Stimulated activated CD8-positive, alpha-beta memory T cell treated with anti-CD3 and anti-CD28 coated beads, Interleukin-4, amount 100 ng/mL, for 4 hours (primary cell): ENCODE measurements at regions not wholly inside any gene's neighbourhood (a gene's known extent, or its start where the extent isn't known, plus 50 kb on each side); places are given as distances from the start of the nearest gene placed in this dataset.
"Not testable (repeated sequence)": the region's sequence is repeated elsewhere in the genome, so short reads cannot be mapped to it uniquely, and the experiment has no call there.

ENCODE experiments used
- DNase-seq, 2 donors: peaks; one replicate each; pipeline ENCODE4 v3.0.0-alpha.2; 2020; ENCODE audit warnings: low read depth in 2 of 2, low spot score in 1 of 2

DNA sequence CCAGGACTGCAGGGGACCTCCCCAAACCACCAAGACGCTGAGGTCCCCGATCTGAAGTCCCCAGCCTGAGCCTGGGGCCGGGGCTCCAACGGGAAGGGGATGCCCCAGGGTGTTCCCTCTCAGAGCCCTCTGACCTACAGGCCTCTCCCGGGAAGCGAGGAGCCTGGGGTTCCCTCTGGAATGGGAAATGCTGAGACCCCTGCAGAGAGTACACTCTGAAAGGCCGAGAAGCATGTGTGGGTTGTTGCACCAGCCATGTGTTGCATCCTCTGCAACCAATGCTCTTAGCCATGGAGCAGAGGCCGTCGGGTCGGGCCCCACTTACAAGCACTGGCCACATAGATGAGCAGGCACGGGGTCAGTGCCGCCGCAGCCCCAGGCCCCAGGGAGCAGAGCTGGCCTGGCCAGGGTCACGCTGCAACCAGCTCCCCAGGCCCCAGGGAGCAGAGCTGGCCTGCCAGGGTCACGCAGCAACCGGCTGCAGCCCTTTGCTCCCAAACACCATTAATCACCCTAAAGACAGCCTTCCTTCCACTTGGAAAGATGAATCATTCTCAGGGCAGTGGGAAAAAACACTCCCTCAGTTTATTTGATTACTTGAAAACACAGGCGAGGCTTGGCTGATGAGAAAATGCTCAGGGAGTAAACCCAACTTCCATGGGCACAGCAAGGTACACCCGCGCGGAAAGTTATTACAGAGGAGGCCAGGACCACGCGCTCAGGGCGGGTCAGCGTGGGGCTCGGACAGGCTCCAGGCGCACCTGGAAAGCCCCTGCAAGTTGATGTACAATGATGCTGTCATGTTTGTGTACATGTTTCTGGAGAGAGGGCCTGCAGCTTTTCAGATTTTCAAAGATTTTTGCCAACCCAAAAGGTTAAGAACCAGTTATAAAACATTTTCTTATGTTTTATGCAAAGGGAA lies 78.0 kb upstream of the AFDN start:
- no peak for DNase-seq

DNA sequence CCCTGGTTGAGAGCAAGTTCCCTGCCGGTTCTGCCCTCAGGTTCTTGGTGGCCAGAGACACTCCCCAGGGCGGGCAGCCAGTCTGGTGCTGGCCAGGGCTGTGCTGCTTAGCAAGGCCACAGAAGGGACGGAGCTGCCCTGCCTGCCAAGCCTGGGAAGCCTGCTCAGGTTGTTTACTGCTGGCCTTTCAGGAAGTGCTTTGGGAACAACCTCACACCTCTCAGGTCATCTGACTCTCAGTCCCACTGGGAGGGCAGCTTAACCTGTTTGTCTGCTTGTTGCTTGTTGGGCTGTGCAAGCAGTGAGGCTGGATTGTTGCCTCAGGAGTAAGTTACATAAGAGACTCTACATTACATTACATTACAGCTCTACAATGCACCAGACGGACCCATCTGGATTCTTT lies 75.8 kb upstream of the AFDN start:
- no peak for DNase-seq

DNA sequence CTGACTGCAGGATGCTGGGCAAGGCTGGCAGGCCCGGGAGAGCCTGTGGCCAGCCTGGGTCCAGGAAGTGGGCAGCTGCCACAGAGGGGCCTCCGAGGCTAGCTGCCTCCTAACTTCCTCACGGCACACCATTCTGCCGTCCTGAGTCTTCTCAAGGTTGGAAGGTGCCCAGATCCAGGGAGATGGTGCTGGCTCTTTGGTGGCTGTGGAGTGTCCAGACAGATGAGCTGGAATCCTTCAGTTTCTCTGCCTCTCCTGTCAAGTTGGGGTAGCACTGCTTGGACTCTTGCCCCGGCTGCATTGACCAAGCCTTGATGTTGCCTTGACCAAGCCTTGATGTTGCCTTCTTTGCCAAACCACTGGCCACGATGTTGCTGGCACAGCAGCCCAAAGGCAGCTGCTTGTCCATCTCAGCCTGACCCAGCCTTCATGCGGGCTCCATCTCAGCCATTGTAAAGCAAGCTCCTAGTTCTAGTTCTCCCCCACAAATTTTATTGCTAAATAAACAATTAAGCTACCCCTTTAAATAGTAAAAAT lies 75.1 kb upstream of the AFDN start:
- DNase-seq = no peak

DNA sequence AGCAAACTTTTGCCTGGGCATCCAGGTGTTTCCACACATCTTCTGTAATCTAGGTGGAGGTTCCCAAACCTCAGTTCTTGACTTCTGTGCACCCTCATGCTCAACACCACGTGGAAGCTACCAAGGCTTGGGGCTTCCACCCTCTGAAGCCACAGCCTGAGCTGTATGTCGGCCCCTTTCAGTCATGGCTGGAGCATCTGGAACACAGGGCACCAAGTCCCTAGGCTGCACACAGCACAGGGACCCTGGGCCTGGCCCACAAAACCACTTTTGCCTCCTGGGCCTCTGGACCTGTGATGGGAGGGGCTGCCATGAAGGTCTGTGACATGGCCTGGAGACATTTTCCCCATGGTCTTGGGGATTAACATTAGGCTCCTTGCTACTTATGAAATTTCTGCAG lies 73.4 kb upstream of the AFDN start:
- DNase-seq = not testable (repeated sequence)

DNA sequence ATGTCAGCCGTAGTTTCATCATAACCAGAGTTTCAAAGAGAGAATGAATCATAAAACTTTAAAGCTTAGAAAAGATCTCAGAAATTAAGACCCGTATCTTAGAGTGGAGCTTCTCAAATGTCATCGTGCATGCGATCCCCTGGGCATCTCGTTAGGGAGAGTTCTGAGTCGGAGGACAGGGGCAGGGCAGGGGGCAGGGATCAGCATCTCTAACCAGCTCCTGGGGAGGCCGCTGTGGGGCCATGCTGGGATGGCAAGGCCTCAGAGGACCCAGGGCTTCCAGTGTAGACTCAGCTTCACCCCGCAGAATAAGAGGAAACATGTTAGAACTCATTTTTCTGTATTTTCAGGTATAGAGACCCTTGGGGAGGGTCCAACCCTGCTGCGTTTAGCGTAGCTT lies 72.0 kb upstream of the AFDN start:
- no peak for DNase-seq

DNA sequence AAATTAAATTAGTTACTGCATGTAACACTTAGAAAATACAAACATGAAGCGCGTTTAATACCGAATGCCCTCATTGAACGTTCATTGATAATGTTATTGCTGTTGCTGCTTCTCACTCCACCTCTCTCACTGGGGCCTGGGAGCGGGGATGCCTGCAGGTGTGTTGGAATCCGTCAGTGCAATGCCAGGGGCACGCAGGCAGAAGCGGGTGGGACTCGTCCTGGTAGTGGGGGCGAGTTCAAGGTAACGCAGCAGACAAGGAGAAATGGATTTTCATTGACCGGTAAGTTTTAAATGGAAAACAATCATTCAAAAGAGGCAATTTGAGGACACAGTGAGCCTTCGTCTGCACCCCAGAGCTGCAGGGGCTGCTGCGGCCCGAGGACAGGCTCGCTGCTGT lies 71.2 kb upstream of the AFDN start:
- no peak for DNase-seq

DNA sequence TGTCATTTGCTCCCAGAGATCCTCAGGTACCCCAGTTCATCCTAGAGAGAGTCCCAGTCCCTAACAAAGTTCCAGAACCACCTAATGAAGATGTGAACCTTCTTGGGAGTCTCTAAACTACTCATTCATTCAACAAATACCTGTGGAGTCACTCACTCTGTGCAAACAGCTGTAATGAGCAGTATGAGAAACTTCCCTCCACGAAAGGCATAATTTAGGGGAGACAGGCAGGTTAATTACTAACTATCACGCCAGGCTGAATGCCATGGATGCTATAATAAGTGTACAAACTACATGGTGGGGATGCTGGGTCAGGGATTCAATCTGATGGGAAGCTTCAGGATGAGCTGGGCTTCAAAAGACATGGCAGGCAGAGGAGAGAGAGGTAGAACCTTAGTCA lies 70.1 kb upstream of the AFDN start:
- DNase-seq = no peak

DNA sequence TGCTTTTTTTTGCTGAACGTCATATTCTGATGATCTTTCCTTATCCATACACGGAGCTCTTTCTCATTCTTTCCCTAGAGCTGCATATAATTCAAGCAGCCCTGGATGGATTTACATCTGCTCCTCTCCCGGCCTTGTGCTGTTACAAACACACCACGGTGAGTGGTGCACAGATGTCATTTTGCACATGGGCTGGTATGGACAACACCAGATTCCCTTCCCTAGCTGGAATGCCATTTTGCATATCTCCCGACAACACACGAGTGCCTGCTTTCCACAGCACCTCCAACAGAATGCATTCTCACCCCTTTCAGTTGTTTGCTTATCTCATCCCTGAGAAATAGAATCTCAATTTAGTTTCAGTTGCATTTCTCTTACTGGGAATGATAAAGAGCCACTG lies 69.5 kb upstream of the AFDN start:
- DNase-seq = no peak

DNA sequence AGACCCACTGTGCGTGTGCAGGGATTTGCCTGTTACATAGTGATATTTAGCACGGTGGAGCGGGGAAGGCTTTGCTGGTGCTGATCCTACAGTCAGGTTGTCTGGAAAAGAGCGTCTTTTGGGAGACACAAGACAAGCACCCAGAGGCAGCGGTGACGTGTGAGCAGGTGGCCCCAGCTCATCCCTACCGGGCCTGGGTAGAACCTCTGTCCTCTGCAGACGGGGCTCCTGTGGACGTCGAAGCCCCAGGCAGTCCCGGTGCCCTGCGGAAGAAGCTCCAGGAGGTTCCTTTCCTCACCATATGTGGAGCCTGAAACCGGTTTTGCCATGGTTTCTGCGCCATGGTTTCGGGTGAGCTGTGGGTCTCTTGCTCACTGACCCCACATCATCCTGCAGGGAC lies 68.9 kb upstream of the AFDN start:
- DNase-seq = no peak

DNA sequence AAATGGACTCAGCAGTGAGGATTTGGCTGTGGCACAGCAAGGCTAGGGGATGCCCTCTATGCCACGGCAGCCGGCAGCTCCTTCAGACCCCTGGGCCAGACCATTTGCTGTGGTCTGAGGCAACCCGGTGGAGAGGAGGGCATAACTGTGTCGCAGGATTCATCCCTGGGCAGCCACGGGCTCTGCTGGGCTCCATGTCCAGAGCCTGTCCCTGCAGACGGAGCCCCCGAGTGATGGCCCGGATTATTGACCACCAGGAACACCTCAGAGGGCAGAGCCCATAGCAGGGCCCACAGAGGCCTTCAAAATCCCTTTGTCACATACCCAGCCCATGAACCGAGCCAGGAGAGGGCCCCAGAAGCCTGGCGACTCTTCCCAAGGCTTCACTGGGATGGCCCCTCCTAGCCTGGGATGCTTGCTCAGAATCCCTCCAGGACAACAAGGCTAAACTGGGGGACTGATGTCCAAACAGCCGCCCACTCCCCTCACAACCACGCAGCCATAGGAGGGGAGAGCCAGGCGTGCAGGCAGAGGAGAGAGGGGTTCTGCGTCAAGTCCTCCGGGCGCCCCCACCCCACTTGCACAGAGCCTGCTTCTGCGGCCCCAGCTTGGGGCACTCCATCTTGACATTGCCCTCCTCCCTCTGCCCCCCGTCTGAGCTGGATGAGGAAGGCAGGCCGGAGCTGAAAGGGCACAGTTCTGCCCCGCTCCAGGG lies 68.2 kb upstream of the AFDN start:
- DNase-seq = no peak

DNA sequence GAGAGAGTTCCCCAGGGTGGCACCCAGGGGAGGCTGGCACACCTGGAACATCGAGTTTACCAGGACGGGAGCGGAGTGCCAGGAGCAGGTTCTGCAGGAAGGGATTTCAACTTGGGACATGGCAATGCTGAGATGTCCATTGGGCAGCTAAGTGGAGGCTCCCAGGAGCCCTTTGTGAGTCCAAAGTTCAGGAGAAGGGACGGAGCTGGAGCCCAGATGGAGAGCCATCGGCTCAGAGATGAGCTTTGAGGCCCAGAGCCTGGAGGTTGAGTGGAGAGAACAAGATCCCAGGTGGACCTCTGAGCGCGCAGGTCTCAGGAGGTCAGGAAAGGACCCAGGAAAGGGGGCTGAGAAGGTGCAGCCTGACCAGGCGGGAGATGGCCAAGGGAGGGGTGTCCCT lies 67.5 kb upstream of the AFDN start:
- no peak for DNase-seq

DNA sequence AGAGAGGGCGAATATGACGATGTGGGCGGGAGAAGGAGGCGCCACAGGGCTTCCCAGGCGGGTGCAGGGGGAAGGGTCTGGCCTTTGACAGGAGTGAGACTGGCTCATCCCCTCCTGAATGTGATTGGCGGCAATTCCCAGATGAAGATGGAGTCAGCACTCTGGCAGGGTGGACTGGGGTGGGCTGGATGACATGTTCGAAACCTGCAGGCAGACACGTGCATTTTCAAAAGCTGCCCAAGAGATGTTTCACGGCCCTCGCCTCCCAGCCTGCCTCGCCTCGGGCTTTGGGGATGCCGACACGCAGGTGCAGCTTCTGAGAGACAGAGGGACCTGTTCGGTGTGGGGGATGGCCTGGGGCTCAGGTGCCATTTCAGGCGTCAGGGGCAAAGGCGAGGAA lies 66.8 kb upstream of the AFDN start:
- no peak for DNase-seq

DNA sequence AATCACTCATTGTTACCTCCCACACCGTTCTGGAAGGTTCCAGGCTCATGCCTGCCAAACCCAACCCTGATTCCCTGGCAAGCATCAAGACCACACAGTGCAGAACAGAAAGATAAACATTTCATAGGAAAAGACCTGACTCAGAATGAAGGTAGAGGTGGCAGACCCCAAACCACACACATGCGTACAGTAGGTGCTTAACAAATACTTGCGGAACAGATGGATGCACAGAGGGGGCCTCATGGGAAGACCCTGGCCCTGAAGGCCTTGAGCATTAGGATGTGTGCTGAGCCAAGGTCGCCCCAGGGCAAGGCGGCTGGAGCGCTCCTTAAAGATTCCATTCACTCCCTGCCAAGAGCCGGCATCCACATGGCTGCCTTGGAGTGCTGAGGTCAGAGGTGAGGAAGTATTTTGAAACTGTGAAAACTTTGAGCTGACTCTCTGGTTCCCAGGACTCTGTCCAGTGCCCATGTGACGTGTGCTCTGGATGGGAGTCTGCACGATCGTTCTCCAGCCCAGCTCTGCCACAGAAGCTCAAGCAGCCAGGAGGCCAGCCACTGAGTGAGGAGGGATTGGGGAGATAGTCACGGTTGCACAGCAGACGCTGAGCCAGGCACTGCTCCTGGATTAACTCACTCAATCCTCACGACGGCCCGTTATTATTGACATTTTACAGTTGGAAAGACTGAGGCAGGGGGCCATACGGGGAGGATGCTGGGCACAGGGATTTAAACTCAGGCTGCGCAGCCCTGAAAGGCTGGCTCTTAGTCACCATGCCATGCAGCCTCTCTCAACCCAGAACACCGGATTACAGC lies 65.5 kb upstream of the AFDN start:
- DNase-seq = no peak

DNA sequence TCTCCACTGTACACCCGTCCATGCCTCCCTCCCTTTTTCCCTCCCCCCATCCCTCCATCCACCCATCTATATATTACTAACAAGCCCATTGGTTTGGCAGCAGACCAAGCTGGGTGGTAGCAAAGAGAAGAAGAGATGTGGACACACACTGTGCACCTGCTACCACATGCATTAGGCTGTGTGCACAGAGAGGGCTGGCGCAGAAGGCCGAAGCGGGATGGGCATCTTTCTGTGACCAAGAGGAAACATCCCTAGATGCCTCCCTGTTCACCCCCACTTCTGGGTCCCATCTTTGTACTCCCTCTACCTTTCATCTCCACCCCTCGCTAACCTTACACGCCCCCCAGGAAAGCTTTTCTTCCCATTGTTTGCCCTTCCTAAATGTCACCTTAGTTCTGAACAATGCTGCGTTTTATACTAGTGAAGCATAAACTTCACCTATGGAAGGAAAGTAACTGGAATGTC lies 64.9 kb upstream of the AFDN start:
- DNase-seq = no peak

DNA sequence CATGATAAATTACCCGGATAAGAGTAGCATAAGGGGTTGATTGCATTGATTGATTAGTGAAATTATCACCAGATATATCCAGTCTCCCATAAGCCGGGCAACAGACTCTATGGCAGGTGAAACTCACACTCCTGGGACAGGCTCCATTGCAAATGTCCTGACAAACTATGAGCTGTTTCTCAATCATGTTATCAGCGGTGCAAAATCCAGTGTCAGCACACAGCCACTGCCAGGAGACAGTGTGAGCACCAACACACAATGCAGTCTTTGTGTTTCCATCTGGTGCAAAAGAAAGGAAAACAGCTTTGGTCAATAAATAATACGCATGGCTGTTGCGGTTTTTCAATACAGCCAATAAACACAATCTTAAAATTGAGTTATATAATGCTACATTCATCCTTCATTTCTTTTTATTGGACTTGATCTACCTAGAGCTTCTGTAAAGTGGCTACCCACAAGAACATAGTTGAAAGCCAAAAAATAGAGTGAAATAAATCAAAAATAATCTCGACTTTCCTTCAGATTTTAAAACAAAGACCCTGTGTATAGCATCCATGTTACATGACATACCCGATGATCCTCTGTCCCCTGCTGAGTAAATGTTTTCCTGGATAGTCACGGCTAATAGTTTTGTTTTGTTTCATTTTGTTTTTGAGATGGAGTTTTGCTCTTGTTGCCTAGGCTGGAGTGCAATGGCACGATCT lies 64.3 kb upstream of the AFDN start:
- DNase-seq = no peak

DNA sequence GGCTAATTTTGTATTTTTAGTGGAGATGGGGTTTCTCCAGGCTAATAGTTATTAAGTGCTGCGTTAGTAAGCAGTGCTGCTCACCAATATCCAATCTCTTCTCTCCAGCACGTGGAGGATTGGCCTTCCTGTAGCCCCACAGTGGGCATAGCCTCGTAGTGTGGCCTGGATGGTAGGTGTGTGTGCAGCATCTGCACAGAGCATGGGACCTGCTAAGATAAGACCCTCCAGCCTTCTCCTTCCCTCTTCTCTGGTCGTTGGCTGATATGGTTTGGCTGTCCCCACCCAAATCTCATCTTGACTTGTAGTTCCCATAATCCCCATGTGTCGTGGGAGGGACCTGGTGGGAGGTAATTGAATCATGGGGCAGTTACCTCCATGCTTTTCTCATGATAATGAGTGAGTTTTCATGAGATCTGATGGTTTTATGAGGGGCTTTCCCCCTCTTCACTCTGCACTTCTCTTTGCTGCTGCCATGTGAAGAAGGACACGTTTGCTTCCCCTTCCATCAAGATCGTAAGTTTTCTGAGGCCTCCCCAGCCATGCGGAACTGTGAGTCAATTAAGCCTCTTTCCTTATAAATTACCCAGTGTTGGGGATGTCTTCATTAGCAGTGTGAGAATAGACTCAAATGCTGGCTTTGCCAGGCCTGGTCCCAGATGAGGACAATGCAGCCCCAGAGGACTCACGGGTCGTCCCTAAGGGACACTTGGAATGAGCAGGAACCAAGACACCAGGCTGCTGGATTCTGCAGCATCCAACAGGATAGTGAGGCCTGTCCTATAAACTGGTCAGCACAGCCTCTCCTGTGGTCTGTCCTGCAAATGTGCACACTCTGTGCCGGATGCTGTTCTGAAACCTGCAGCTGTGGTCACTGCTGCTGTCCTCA lies 63.4 kb upstream of the AFDN start:
- no peak for DNase-seq

DNA sequence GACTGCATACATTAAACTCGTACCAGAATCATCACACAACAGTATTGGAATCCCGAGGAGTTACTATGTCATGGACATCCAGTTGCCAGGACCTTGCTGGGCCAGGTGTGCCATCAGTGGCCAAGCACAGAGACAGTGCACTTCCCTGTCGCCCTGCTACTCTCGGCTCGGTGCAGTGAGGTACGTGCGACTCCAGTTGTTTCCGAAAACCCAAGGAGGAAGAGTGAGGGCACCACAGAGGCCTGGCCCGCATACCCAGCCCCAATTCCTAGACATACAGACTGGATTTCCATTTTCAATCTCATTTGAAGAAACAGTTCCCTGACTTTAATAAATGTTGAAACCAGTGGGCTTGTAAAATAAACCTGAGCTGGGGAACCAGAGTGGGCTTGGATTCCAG lies 62.5 kb upstream of the AFDN start:
- DNase-seq = no peak

DNA sequence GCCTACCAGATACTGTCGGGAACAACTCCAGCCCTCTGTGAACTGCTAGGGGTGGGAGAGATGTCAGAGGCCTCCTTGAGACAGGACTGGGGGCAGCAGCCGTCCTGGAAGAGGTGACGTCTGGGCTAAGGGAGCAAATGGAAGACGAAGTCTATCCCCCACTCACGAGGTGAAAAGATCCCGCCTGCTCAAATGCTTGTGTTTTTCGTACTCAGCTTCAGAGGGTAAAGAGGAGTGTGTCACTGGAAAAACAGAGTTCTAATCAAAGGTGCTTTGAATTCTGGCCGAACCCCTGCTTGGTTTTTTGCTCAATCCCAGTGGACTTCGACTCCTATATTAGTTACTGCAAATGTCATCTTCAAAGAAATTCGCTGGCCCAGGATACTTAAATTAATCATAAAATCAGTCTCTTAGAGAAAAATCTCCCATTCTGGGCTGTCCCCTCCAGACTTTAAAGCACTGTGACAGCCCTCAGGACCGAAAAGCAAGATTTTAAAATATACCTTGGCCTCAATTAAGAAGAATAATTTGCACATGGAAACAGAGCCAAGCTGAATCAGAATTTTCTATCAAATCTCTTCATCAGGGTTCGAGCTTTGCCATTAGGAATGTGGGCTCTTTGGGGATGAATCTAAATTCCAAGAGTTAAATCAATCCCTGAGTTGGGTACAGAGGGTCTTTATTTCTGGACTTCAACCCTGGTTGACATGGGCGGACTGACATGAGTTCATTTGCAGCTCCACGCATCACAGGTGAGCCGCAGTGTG lies 61.8 kb upstream of the AFDN start:
- DNase-seq = no peak
